ENCODE measurements at regions not wholly inside any gene's neighbourhood (a gene's known extent, or its start where the extent isn't known, plus 50 kb on each side); places are given as distances from the start of the nearest gene placed in this dataset.
"Not testable (repeated sequence)": the region's sequence is repeated elsewhere in the genome, so short reads cannot be mapped to it uniquely, and the experiment has no call there.

DNA sequence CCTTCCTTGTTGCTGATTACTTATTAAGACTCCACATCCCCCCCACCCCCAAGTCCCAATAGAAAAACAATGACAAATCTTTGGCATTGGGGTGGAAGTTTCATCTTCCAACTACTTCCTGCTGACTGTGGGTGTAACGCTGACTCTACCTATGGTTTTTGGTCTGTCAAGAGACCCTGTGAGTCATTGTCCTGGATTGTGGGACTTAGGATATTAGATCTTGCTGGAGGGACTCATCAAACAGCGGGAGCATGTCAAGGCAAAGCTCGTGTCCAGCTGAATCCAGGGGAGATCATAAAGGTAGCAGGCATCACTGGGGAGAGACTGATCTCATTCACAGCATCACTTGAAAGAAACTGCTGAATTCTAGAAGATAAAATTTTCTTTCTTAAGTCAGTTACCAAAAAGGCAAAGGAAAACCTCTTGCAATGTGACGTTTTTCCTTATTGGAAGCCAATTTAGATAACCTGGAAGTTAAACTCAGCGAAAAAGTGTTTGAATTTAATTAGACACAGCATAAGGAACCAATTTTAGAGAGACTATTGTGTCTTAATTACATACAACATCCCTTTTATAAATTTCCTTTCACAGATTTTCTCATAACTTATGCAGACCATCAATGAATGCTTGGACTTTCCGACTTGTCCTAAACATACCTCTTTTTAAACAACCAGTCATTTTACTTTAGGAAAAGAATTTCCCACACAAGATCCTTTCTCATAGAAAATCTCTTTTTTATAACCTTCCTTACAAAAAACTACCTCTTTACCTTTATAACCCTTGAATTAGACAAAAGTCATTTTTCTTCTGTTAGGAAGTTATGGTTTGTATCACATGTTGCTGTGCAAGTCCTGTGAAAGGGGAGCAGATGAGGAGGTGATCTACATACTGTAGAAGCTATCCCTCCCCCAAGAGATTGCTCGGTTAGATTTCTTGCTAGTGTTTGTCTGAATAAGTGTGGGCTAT is 94.6 kb upstream of the SCAF11 start:
- DNase-seq (ENCODE audit: low spot score) = no peak

DNA sequence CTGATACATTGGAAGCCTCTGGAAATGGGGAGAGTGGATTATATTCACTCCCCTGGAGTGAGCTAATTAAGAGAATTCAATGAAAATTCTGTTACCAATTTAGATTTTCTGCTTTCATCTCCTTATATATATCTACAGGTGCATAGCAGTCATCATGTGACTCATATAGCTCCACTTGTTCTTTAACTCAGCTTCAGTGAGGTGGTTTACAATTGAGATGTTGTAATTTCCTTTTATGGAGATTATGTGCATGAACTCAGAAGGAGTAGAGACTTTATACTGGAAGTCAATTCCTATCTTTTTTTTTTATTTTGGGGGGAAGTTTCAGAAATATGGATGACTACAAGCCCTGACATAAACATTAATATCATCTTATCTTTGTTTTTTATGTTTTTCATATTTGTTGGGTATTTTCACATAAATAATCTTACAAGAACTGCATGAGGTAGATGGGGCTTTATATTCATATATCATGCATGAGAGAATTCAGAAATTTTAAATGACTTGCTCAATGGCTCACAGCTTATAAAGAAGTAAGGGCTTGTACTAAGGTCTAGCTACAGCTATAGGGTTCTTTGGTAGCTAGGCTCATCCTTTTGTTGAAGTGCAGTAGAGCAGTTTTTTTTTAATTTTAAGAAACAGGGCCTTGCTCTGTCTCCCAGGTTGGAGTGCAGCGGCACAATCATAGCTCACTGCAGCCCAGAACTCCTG is 92.3 kb upstream of the SCAF11 start:
- no peak for DNase-seq (ENCODE audit: low spot score)

DNA sequence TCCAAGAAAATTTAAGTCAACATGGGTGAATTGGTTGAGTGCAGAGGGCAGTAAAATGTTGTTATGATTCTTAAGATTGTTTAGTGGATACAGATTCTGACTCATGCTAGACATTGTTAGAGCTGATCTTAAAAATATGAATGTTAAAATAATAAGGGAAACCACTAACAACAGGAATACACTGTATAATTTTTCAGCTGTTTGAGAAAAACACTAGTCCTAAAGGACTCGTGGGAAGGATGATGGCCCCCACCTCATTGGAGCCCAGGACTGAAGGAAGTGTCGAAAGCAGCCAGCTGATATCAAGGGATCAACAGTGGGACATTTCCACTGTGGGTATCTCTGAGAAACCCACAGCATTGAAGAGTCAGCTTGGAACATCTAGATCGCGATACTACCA is 82.9 kb upstream of the SCAF11 start:
- no peak for DNase-seq (ENCODE audit: low spot score)

DNA sequence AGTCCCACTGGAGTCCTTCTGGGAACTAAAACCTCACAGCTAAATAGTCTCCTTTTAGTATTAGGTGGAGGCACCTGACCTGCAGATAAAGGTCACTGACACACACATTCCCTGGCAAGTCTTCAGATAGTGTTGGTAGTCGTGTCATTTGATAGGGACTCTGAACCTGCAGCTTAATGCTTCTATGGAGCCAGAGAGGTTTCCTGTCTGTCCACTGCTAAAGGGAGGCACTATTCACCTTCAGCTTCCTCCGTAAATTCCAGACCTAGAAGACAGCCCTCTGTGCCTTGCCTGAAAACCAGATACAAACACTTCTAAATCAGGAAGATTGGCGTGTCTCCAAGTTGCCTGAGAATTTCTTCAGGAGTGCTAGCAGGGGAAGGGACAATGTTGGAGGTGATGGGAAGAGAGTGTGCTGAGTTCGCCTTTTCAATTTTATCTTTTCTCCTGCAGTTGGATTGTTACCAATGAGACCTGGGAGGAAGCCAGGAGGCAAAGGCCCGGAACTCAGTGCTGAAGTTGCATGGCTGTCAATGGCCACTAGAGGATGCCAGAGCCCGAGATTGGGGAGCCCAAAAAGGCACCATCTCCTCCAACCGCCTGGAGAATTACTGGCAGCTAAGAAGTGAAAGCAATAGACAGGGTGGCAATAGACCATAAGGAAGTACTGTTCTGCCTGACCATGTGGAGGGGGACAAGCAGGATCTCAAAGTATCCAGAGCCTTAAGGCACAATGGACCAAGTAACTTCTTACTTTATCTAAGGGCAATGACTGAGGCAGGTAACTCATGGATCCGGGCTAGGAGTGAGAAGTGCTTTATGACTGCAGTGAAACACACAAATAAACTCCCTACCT is 81.6 kb upstream of the SCAF11 start:
- DNase-seq (ENCODE audit: low spot score) = peak; percentile 56

DNA sequence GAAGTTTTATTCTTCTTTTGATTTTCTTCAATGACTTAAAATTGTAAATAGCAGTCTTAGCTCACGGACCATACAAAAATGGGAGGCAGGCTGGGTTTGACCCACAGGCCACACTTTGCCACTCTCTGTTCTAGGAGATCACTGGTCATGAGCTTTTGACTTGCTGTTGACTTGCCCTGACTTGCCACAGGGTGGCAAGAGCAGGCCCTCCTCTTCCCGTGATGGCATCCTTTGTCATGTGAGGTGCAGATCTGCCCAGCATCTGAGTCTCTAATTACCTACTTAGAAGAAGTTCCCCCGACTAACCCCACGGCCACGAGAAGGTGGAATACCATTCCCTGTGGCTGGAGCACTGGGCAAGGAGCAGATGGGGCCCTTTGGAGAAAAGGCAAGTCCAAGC is 81.0 kb upstream of the SCAF11 start:
- no peak for DNase-seq (ENCODE audit: low spot score)

DNA sequence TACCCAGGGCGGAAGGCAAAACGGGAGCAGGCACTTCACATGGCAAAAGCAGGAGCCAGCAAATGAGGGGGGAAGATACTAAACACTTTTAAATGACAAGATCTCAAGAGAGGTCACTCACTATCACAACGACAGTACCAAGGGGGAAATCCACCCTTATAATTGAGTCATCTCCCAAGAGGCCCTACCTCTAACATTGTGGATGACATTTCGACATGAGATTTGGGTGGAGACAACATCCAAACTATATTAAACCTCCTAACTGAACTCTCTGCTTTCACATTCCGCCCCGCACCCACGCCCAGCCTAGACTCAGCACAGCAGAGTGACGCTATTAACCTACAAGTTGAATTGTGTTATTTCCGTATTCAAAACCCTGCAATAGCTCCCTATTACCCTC is 76.7 kb upstream of the SCAF11 start:
- no peak for DNase-seq (ENCODE audit: low spot score)

DNA sequence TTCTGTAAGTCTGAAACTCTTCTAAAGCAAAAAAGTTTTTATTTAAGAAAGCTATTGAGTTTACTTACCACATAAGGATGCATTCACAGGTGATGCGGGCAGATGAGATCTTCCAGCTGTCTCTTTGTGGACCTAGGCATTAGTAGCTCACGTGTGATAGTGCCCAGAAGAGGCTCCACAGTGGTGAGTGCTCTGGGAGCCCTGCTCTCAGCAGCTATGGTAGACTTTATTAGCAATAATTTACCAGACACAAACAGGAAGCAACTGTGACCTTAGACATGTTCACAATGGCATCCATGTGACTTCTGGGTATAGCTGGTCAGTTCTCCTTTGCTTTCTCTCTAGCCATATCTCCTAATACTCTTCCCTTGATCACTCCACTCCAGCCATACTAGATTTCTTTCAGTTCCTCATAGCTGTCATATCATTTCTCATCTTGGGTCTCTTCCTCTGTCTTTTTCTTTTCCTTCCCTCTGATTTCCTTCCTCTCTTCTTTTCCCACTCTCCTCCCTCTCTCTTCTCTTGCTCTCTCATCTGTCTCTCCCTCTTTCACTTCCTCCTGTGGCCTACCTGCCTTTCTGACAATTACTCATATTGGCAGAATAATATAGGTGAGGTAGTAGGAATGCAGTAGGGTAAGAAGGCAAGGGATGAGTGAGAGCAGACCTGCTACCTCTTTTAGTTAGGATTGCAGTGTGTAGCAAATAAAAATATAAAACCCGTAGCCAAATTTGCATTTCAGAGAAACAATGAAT is 75.2 kb upstream of the SCAF11 start:
- DNase-seq (ENCODE audit: low spot score) = no peak

DNA sequence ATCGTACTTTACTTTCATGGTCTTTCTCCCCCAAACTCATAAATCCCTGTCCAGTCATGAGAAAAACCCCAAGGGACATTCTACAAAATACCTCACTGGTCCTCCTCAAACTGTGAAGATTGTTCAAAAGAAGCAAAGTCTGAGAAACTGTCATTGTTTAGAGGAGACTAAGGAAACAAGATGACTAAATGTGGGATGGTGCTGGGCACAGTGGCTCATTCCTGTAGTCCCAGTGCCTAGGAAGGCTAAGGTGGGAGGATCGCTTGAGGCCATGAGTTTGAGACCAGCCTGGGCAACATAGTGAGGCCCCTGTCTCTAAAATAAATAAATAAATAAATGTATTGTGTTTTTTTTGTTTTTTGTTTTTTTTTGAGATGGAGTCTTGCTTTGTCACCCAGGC is 74.2 kb upstream of the SCAF11 start:
- DNase-seq (ENCODE audit: low spot score) = no peak

DNA sequence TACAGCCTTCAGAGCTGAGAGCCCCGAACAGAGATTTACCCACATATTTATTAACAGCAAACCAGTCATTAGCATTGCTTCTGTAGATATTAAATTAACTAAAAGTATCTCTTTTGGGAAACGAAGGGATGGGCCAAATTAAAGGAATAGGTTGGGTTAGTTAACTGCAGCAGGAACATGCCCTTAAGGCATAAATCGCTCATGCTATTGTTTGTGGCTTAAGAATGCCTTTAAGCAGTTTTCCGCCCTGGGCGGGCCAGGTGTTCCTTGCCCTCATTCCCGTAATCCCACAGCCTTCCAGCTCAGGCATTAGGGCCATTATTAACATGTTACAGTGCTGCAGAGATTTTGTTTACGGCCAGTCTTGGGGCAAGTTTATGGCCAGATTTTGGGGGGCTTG is 68.3 kb upstream of the SCAF11 start:
- DNase-seq (ENCODE audit: low spot score) = not testable (repeated sequence)

DNA sequence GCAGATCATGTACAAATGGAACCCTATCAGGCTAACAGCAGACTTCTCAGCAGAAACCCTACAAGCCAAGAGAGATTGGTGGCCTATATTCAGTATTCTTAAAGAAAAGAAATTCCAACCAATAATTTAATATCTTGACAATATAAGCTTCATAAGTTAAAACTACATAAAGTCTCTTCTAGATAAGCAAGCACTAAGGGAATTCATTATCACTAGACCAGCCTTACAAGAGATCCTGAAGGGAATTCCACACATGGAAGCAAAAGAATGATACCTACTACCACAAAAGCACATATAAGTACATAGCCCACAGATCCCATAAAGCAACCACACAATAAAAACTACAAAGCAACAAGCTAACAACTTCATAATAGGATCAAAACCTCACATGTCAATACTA is 60.4 kb upstream of the SCAF11 start:
- no peak for DNase-seq (ENCODE audit: low spot score)

DNA sequence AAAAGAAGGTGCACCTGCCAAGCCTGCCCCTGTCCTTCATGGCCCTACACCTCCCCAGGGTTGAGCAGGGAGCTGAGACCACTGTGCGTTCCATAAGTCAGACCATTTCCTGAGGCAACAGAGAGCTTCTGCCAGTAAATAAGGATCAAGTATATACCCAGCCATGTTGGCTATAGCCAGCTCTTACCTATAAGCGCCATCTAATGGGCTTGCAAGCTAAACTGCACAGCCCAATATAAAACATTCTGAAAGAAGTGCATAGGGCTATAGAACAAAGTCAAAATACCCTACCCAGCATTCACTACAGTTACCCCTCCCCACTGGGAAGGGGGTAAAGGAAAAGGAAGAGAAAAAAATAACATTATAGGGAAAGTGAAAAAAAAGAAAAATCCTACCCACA is 59.3 kb upstream of the SCAF11 start:
- peak; percentile 3 for DNase-seq (ENCODE audit: low spot score)

DNA sequence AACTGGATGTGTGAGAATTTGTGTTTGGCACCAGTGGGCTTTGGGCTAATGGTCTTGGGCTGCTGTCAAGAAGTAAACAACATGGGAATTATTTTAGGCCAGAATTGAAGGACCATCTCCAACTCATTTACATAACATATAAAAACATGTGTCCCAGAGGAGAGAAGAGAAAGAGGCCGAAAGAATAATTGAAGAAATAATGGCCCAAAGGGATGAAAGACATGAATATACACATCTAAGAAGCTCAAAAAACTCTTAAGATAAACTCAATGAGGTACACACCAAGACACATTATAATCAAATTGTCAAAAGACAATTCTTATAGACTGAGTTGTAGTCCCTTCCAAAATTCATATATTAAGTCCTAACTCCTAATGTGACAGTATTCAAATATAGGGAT is 56.1 kb upstream of the SCAF11 start:
- DNase-seq (ENCODE audit: low spot score) = no peak

DNA sequence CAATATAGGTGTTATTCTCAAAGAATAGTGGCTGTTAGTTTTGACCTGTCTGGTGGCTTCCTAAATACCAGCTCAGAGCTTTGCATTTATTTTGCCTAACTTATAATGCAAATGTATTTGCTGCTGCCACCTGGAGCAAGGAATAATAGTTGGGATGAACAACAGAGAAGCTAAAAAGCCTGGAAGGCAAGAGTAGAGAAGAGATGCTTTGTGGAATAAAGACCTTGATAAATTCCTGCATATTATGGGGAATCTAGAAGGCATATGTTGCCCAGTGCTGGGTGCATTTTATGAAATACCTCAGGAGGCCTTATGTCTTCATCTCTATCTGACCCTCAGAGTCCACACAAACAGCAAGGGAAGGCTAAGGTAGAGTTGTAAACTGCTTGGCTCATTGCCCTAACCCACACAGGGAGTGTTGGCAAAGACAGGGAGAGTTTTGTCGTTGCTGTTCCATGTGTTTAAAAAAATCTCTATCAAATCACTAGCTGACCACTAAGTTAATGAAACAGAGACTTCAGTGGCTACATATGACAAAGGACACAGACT is 53.7 kb upstream of the SCAF11 start:
- no peak for DNase-seq (ENCODE audit: low spot score)
